ENCODE measurements at regions not wholly inside any gene's neighbourhood (a gene's known extent, or its start where the extent isn't known, plus 50 kb on each side); places are given as distances from the start of the nearest gene placed in this dataset.
"Not testable (repeated sequence)": the region's sequence is repeated elsewhere in the genome, so short reads cannot be mapped to it uniquely, and the experiment has no call there.

DNA sequence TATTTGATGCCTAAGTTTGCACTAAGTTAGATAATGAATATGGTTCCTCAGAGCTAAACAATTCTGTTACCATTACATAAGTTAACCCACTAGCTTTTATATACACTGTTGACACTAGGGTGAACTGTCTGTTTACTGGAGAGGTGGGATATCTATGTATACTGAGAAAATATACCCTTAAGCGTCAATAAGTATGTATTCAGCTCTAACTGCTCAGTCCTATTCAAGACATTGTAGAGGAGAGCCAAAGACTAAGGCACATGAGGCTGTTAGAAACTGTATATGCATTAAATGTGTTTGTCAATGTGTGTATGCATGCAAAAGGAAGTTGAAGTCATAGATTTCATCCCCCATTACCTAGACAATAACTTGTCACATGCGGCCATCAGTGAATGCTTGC lies 710.0 kb downstream of the TDRD15 start:
- no peak for DNase-seq (ENCODE audit: low read depth in 2 of 2, low spot score in 1 of 2)

DNA sequence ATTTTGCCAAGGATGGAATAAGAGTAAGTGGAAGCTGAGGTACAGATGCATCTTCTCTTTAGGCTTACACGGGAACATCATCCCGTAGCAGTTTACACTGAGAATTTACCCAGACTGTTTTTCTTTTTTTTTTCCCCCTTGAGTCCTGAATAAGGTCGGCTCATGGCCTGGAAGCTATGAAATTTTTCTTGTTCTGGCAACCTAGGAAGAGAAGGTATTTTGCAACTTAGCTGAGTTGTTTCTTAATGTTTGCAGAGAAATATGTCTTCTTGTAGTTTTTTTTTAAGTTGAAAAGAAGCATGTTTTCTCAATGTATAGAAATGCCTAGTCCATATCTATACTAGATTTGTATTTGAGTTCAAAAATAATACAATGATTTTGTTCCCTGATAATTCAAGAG lies 712.5 kb downstream of the TDRD15 start:
- DNase-seq (ENCODE audit: low read depth in 2 of 2, low spot score in 1 of 2), result no peak

DNA sequence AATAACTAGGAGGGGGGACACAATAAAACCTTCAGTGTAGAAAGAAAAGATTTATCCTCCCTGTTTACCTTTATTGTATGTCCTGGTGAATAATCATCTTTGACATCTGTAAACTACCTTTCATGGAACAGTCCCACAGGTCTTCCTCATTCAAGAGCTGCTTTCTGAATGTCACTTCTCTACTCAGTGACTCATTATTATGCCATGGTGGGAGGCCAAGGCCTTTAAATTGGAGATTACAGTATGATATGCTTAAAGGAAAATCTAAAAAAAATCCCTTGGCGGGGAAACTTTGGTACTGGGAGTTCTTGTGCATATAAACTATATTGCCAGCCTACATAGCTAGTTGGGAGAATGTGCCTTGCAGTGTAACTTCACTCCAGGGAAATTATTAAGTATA lies 713.0 kb downstream of the TDRD15 start:
- no peak for DNase-seq (ENCODE audit: low read depth in 2 of 2, low spot score in 1 of 2)

DNA sequence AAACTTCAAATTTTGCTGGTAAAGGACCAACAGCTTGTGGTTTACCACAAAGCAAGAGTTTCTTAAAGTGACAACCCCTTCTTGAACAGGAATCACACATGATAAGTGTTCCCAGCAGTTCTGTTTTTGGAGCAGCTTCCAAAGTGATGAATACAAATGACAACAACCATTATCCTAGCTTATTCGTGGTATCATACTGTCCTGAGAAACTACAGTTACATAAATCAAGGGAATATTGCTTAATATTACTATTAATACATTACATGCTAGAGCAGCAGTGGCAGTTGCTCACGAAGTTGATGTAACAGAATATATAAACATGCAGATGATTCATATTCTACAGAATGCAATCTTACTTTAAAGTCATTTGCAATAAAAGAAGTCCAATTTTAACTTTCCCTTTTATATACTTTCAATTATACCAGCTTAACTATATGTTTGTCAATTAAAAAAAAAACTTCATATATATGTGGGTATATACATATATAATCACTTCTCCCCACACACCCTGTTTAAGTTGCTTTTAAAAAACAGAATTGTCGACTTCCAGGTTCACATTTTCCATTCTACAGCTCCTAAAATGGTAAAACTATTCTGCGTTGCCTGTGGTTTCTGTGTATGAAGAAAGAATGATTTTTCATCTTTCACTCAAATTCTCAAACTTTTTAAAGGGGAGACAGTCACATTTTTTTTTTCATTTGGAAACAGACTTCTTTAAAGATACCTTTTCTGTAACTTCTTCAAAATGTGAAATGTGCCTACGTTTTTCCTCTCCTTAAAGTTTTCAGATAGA lies 713.6 kb downstream of the TDRD15 start:
- no peak for DNase-seq (ENCODE audit: low read depth in 2 of 2, low spot score in 1 of 2)

GRCh38 chr2:21841341-21841740 lies 717.6 kb downstream of the TDRD15 start:
- no peak for DNase-seq (ENCODE audit: low read depth in 2 of 2, low spot score in 1 of 2)

GRCh38 chr2:21850367-21850766 lies 726.6 kb downstream of the TDRD15 start:
- not testable (repeated sequence) for DNase-seq (ENCODE audit: low read depth in 2 of 2, low spot score in 1 of 2)

DNA sequence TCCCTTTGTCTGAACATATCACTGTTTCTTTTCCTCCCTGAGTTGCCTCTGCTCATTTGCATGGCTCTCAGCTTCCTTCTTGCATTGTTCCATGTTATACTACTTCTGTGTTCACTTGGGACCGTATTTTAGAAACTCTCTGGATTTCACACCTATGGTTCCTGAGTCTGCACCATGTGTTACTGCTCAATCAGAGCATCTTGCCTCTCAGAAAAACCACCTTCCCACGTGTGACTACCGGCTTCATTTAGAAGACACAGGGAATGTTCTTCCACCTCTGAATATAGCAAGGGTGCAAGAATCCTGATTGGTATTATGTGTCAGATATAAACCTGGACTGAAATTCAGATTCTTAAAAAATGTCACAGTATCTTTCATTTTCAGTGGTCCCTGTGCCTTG lies 731.2 kb downstream of the TDRD15 start:
- no peak for DNase-seq (ENCODE audit: low read depth in 2 of 2, low spot score in 1 of 2)

DNA sequence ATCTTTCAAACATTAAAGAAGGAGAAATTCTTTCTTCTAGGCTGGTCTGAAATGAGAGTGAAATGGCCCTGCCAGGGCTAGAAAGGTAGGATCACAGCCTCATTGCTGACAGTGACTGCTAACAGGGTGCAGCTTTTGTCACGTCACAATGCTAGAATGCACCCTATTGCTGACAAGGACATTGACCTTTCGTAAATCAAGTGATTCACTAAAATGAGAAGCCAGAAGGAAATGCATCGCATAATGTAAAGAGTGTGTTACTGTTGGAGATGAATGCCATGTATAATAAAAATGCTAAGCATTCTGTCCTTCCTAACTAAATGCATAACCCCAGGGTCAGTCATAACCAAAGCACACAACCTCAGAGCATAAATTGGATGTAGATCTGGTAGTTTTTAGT lies 732.9 kb downstream of the TDRD15 start:
- no peak for DNase-seq (ENCODE audit: low read depth in 2 of 2, low spot score in 1 of 2)

DNA sequence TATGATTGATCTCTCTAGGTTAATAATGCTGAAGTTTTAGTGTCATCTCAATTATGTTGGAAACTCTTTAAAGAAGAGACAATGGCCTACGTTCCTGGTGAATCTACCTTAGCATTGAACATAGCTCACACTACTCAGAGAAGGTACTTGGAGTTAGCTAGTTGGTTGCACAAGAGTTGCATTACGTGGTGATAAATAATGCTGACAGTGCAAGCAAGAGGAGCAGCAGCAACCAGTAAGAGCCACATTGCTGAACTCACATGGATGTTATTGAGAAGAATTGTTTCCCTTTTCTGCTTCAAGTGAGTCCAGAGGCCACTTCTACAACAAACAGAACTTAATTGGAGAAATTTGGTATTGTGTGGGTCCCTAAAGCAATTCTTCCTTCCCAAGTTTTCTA lies 737.1 kb downstream of the TDRD15 start:
- DNase-seq (ENCODE audit: low read depth in 2 of 2, low spot score in 1 of 2), result no peak

- DNase-seq (ENCODE audit: low read depth in 2 of 2, low spot score in 1 of 2), result no peak
Measured at GRCh38 chr2:21866316-21866715, 742.5 kb downstream of the TDRD15 start.

GRCh38 chr2:21887881-21888280 lies 764.1 kb downstream of the TDRD15 start:
- DNase-seq (ENCODE audit: low read depth in 2 of 2, low spot score in 1 of 2), result no peak

GRCh38 chr2:21890041-21890440 lies 766.3 kb downstream of the TDRD15 start:
- no peak for DNase-seq (ENCODE audit: low read depth in 2 of 2, low spot score in 1 of 2)

DNA sequence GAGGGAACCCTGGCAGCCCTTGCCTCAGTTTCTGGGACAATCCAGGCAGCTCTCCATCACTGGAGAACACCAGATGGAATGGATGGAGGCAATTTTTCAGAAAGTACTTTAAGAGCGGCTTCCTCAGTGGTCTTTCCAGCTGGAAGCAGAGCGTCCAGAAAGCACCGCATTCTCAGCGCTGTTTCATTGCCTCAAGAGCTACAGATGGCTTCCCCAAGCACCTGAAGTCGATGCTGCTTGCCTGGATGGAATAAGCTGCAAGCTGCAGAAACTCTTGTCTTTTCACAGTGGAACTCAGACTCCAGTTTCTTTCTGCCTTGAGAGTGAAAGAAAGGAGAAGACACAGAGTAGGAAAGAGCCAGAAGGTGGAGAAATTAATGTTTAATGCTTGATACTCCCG lies 766.9 kb downstream of the TDRD15 start:
- no peak for DNase-seq (ENCODE audit: low read depth in 2 of 2, low spot score in 1 of 2)

GRCh38 chr2:21891191-21891590 lies 767.4 kb downstream of the TDRD15 start:
- no peak for DNase-seq (ENCODE audit: low read depth in 2 of 2, low spot score in 1 of 2)

- DNase-seq (ENCODE audit: low read depth in 2 of 2, low spot score in 1 of 2), result no peak
Measured at GRCh38 chr2:21892140-21892539, 768.4 kb downstream of the TDRD15 start.

- no peak for DNase-seq (ENCODE audit: low read depth in 2 of 2, low spot score in 1 of 2)
Measured at GRCh38 chr2:21895200-21895599, 771.4 kb downstream of the TDRD15 start.

DNA sequence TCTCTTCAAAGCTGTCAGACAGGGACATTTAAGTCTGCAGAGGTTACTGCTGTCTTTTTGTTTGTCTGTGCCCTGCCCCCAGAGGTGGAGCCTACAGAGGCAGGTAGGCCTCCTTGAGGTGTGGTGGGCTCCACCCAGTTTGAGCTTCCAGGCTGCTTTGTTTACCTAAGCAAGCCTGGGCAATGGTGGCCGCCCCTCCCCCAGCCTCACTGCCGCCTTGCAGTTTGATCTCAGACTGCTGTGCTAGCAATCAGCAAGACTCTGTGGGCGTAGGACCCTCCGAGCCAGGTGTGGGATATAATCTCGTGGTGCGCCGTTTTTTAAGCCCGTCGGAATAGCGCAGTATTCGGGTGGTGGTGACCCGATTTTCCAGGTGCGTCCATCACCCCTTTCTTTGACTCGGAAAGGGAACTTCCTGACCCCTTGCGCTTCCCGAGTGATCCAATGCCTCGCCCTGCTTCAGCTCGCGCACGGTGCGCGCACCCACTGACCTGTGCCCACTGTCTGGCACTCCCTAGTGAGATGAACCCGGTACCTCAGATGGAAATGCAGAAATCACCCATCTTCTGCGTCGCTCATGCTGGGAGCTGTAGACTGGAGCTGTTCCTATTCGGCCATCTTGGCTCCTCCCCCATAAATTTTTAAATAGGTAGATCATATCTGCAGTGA lies 785.1 kb downstream of the TDRD15 start:
- not testable (repeated sequence) for DNase-seq (ENCODE audit: low read depth in 2 of 2, low spot score in 1 of 2)

GRCh38 chr2:21910832-21911507 lies 787.2 kb downstream of the TDRD15 start:
- DNase-seq (ENCODE audit: low read depth in 2 of 2, low spot score in 1 of 2), result no peak

DNA sequence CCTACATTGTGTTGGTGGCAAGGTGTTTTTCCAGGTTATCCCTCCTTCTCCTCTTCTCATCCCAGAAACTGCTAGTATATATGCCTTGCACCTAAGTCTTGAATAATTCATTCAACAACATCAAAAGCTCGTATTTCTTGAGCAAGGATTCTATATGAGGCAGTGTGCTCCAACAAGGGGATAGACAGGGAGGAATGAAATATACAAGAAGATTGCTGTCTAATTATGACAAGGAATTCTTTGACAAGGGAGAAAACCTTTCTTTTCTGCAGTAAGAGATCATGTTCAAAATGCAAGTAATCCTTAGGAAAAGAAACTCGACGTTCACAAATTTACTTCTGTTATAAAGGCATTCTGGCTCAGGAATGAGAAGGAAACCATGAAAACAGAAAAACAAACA lies 788.6 kb downstream of the TDRD15 start:
- DNase-seq (ENCODE audit: low read depth in 2 of 2, low spot score in 1 of 2), result no peak

DNA sequence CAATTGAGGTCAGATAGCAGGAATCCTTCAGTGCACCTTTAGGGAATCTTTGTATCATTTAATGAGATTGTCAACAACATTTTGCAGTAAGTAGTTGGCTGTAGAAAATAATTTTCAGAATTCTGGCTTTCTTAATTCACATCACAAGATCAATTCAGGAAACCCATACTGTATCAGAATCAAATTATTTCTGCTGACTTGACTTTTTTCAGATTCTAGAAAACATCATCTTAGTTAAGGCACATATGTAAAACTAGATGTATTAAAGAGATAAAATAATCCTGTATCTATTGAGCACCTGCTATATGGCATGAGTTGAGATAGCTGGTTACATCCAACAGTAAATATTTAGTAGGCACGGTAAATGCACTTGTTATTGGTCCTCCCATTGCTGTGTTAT lies 791.4 kb downstream of the TDRD15 start:
- no peak for DNase-seq (ENCODE audit: low read depth in 2 of 2, low spot score in 1 of 2)

GRCh38 chr2:21916934-21917522 lies 793.3 kb downstream of the TDRD15 start:
- DNase-seq (ENCODE audit: low read depth in 2 of 2, low spot score in 1 of 2), result no peak

DNA sequence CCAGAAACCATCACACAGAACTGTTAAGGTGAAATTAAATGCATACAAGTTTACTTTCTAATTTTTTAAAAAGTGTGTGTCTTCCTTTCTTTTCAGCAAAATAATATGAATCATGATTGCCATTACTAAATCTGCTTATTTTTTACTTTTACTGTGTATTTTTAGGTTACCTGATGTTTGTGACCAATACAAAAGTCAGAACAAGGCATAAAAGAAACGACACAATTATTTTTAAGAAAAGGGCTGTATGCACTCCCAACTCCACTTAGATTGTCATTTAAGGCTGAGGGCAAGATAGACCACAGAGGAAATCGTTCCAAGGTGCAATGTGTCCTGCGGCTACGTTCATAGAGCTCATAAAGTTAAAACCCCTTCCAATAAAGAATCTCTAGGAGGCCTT lies 797.0 kb downstream of the TDRD15 start:
- DNase-seq (ENCODE audit: low read depth in 2 of 2, low spot score in 1 of 2), result no peak
